ENCODE measurements at regions not wholly inside any gene's neighbourhood (a gene's known extent, or its start where the extent isn't known, plus 50 kb on each side); places are given as distances from the start of the nearest gene placed in this dataset.
"Not testable (repeated sequence)": the region's sequence is repeated elsewhere in the genome, so short reads cannot be mapped to it uniquely, and the experiment has no call there.

- DNase-seq = no peak
These were observed 306.0 kb downstream of the BCL11A start for GRCh38 chr2:60247471-60247870.

DNA sequence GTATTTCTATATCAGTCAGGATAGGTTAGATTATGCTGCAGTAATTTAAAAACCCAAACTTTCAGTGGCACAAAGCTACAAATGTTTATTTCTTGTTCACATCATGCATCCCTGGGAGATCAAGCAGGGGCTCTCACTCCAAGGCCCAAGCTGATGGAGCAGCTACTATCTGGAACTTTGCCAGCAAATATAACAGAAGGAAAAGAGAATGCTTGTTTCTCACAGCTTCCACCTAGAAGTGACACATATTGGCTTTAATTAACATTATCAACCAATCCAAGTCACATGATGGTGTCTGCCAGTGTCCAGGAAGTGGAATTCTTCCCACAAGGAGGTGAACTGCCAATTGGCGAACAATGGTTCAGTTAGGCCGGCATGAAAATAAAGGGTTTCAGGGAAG, 306.9 kb downstream of the BCL11A start:
- no peak for DNase-seq

GRCh38 chr2:60234274-60234986, 319.0 kb downstream of the BCL11A start:
- DNase-seq = no peak

- DNase-seq = no peak
These were observed 322.9 kb downstream of the BCL11A start for GRCh38 chr2:60230596-60230995.

DNA sequence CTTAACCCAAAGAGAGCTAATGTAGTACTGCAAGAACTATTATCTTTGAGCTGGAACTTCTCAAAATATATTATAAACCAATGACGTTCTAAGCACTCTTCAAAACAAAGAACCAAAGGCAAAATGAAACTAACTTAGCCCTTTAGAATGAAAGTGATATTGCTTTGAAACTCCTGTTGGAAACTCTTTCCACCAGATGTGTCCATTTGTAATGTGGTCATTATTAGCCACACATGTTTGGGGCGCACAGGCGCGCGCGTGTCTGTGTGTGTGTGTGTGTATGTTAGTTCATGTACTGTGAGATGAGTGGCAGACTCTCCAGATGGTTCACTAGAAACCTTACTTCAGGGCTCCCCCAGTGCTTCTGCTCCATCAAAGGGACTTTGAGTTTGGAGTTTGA, 323.4 kb downstream of the BCL11A start:
- DNase-seq = no peak

DNA sequence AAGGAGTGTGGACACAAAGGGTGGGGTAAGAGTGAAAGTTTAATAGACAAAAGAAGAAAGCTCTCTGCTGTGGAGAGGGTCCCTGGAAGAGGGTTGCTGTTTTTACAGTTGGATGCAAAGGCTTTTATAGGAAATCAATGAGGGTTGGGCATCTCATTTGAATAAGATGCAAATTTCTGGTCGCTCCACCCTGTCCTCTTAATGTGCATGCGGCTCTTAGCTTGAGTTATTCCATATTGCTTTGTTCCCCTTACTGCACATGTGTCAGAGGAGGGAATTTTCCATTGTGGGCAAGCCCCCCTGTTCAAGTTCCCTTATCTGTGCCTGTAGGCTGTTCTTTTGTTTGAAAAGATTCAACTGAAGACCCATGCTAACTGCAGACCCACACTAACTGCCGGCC, 326.5 kb downstream of the BCL11A start:
- no peak for DNase-seq

DNA sequence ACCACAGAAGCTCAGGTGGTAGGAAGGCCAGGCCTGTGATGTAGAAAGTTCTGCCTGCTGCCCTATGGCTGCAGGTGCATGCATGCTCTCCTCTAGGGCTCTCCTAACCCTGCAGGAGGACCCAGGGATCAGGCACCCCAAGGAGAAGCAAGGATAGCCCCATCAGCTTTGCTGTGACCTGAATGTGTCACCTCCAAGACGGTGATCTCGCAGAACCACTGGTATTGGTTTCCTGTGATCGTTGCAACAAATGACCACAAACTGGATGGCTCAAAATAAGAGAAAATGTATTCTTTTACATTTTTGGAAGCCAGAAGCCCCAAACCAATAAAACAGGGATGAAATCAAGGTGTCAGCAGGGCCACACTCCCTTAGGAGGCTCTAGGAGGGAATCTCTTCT, 327.3 kb downstream of the BCL11A start:
- no peak for DNase-seq

DNA sequence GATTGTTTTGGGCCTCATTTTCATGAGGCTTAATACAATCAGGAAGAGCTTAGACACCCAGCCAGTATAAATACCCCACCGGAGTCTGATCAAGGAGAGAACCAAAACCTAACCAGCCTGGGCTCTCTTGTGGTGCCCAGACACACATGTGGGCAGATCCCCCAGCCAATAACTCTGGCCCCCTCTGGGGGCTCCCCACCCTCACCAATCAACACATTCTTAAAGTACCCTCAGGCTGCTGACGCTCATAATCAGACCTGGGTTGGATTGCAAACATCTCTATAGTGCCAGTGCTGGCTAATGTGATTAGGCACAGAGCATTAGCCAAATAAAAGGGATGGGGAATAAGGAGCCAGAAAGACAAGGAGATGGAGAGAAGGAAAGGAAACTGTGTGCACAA, 329.6 kb downstream of the BCL11A start:
- DNase-seq = no peak

DNA sequence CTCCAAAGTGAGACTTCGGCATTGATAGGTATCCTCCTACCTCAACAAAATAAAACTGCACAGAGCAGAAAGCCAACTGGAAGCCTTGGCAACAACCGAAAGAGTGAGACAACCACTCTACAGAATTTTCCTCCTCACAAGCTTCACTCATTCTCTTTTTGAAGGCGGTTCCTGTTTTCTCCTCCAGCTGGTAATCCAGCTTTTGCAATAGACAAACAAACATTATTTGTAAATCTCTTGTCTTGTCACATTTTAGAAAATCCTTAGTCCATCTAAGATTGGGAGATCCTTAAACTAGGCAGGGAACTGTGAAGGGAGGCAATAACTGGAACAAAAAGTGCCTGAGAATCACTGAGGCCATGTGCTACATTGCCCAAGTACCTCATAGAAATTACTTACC, 332.4 kb downstream of the BCL11A start:
- DNase-seq = no peak

DNA sequence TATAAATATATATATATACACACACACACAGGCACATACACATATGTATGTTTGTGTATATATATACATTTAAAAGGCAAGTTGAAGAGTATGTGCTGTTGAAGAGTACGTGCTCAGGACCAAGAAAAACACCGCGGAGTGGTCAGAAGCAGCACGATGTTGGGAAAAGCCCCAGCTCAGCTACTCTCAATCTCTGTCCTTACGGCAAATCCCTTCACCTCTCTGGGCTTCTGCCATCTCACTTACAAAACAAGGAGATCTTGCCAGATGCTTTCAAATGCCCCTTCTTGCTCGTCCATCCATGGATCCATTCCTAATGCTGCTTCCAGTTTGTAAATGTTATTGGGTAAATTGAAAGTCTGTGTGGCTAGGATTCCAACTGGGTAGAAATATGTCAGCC, 333.9 kb downstream of the BCL11A start:
- no peak for DNase-seq

DNA sequence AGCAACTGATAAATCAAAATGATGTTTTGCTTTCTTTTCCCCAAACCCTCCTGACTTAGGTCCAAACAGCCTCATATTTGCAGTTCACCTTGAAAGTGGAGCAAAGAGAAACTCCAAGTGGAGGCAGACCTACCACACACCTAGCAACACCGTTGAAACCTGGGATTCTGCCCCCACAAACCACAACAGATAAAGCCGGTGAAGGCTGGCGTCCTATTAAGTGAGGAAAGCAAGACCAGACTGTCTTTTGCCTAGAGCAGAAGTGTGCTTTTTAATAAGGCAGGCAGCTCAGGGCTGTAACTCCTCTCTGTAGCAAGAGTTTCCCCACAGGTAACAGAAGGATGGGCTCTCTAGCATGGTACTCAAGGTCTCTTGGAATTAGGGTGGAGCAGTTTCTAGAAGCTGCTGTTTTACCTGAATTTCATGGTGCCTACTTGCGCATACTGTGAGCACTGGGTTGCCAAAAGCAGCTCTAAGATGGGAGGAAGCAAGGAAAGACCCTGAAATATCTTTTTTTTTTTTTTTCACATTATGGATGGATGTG, 336.9 kb downstream of the BCL11A start:
- DNase-seq = no peak

DNA sequence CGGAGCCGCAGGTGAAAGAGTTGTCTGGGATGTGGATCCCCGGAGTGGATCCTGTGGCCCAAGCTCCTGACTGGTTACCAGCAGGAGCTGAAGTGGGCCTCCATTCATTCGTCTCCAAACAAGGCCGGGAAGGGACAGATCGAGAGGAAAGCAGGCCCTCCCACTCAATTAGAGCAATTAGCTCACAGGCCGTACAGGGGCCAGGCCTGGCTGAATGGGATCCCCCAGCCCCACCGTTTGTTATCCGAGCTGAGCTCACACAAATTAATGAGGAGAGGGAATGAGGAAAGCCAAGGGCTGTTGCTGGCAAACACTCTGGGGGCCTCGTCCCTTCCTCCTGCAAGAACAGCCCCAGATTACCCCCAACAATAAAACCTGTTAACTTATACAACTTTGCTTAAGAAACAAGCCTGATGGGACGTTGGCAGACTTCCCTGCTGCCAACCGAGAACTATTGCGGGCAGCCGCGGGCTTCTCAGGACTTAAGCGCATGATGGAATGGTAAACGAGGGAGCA, 338.0 kb downstream of the BCL11A start:
- no peak for DNase-seq

DNA sequence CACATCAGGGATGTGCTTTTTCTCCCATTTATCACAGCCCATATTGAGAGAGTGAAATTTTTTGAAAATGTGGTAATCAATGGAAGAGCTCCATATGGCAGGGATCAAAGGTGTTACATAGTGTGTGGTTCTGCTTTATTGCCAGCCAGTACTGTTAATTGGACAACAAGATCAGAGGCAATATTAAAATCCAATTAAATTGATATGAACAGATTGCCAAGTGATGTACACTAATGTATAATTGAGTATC, 338.9 kb downstream of the BCL11A start:
- DNase-seq = no peak

- no peak for DNase-seq
These were observed 339.4 kb downstream of the BCL11A start for GRCh38 chr2:60213865-60214625.

DNA sequence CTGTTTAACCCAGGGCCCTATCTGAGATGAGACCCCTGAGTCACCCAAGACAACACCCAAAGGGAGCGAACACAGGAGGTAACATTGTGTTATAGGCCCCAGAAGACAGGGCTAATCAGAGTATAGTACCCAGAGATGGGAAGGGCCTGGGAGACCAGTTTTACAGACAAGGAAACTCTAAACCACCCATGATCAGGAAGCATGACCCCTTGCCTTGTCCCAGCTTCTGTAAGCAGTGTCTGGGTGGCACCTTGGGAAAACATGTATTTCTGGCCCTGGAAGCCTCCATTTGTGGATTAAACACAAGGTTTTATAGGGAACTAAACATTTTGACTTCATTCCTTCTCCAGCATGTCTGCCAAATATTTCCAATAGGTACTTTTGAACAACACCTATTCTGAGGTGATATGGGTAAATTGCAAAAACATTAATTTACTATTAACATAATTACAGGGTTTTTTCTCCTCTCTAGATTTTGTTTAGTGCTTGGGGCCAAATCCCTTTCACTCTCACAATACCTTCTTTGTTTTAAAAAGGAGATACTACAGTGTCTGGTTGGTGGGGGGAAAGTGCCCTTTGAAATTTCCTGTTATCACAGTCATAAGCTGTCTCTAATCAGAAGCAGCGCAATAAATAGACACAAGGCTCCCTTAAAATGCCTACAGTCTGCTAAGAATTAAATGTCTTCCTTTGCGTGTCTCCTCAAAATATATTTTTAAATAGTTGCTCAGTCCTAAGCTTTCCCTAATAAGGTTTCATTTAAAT, 341.1 kb downstream of the BCL11A start:
- DNase-seq = no peak

GRCh38 chr2:60189006-60189405, 364.4 kb downstream of the BCL11A start:
- not testable (repeated sequence) for DNase-seq

- DNase-seq = no peak
These were observed 378.2 kb downstream of the BCL11A start for GRCh38 chr2:60175290-60175689.

- DNase-seq = no peak
These were observed 379.3 kb downstream of the BCL11A start for GRCh38 chr2:60174146-60174545.

- DNase-seq = no peak
These were observed 380.7 kb downstream of the BCL11A start for GRCh38 chr2:60172801-60173200.

DNA sequence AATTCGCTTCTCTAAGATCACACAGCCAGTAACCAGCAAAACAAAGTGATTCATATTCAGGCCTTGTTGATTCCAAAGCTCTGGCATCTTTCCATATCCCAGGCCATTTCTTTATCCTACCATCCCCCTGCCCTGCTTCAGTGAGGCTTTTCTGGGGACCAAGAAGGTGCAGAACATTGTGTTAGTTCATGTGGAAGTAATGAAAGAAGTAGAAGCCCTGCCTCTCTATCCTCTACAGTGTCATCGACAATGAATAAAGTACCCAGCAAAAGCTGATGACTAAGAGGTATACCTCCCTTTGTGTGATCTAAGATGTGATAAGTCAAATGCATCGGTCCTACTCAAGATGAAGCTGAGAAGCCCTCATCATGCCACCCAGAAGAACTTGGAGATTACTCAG, 383.2 kb downstream of the BCL11A start:
- DNase-seq = no peak

GRCh38 chr2:60168247-60168646, 385.2 kb downstream of the BCL11A start:
- DNase-seq = no peak

- no peak for DNase-seq
These were observed 386.4 kb downstream of the BCL11A start for GRCh38 chr2:60167089-60167488.

- DNase-seq = no peak
These were observed 389.8 kb downstream of the BCL11A start for GRCh38 chr2:60163691-60164090.
